NCI-H226 (cell line): ENCODE measurements at regions not wholly inside any gene's neighbourhood (a gene's known extent, or its start where the extent isn't known, plus 50 kb on each side); places are given as distances from the start of the nearest gene placed in this dataset.

ENCODE experiments used
- DNase-seq: peaks from one replicate; pipeline ENCODE4 v3.0.0-alpha.2; 2015

DNA sequence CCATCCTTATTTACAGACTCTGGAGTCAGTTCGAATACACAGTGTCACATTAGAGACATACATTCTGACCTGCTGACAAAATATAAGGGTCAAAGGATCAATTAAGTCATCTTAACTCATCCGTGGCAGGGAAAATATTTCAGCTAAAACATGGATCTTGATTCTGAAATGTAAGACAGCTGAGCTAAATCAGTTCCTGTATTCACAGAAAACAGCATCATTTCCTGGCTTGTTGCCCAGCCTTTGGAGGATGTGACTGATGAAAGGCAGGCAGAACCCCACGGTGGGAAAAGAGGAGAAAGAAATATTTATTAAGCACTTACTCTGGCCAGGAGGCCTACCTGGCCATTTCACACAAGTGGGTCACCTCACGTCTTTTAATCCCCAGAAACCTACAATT, 101.9 kb downstream of the GAS2L3 start:
- peak; percentile 45 for DNase-seq

DNA sequence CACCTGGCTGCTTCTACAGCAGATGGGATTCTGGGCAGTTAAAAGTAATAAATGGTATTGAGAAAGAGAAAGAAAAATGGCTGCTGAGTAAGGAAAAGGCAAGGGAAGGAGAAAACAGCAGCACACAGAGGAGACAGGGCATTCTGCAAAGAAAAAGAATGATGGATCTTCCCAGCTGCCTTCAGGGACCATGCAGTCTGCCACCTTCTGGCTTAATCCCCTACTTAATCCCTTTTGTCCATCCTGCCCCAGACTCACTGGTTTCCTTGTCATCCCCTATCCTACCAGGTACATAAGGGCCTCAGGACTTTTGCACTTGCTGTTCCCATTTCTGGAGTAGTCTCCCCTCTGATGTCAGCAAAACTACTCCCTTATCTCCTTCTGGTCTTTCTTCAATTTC, 107.6 kb downstream of the GAS2L3 start:
- no peak for DNase-seq

DNA sequence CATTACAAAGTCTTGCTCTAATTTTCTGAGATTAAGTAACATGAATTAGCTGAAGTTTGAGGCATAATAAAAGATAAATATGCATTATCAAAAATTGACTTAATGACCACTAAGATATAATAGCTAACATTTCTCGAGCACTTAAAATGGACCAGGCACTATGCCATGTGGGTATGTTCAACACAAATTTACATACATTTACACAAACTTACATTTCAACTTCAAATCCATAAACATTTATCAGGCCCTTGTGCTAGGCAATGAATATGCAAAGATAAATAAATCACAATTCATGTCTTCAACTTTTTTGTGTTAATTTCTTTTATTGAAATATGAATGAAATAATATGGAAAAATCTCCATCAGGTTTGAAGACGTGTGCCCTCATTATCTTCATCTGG, 108.7 kb downstream of the GAS2L3 start:
- DNase-seq: no peak

GRCh38 chr12:100687686-100688085, 106.9 kb upstream of the ANO4 start:
- no peak for DNase-seq

DNA sequence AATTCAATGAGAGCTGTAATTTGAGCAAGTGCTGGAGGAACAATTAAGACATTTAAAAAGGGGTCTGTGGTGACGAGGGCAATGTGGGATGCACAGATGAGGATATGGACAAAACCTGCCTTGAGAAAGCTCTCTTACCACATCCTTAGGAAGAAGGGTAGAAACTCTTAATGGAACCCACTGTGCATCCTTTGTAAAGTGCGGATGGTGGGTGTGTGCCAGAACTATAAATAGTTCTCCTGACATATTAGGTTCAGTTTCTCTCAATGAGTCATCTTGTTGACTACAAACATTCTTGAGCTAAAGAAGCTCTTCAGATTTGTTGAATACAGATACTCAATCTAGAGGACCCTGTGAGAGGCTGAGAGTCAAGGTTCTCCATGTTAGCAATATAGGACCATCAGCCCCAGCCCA, 106.1 kb upstream of the ANO4 start:
- DNase-seq: no peak

GRCh38 chr12:100692502-100692901, 102.1 kb upstream of the ANO4 start:
- no peak for DNase-seq

DNA sequence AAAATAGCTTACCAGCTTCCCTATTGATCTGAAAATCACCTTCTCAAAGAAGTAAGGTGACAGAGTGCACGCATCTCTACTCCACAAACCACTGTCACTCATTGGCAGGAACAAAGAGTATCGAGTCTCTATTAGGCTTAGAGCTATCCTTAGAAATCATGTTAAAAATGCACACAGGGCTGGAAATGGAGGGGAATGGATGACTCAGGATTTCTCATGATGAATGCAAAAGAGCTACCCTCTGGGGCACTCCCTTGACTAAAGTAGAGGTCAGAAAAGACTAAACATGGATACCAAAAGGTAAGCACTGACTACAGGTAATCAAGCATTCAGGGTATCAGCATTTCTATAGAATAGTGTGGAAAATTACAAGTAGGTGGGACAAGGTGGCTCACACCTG, 96.1 kb upstream of the ANO4 start:
- no peak for DNase-seq

DNA sequence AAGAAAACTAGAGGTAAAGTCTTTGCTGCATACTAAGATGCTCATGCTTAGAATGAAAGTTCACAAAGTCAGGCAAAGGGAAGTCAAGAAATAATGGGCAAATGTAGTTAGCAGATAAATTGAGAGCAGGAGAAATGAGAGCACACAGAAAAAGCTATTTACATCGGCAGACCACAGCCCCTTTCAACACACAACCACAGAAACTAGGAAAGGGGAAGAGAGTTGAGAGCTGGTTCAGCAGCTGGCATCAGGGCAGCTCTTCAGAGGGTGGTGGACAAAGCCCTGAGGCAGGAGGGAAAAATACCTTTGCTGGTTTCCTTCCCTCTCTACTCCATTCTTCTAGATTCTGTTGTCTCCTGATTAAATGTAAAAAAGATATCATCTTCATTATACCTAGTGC, 95.4 kb upstream of the ANO4 start:
- DNase-seq: no peak

DNA sequence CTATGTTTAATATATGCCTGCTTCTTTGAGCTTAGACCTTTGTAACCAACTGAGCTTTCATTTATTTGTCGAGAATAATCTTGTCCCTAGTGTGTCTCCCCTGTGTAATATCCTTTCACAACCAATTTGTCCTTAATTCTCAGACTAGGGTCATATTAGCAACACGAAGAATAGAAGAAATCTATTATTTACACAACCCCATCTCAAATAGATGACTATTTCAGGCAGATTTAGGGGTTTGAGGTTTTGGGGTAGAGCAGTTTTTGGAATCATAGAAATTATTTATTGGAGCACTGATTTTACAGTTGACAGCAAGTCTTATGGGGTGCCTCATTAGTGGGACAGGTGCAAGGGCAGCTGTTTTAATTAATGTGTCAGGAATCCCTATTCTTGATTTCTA, 91.2 kb upstream of the ANO4 start:
- no peak for DNase-seq

GRCh38 chr12:100703868-100704267, 90.7 kb upstream of the ANO4 start:
- DNase-seq: no peak

DNA sequence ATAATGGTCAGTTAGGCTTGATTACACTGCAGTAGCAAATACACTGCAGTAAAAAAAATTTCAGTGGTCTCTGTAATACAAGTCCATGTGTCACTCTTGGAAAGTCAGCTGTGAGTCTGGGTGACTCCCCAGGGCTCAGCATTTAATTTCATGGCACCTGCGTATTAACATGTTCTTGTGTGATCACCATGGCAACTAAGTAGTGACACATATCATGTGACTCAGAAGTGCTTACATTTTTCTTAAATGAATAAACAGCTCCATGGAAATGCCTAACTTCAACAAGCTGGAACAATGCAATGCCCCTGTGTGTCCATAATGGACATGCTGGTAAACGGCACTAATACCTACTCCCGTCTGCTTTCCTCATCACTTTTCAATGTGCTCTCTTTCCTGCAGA, 88.5 kb upstream of the ANO4 start:
- peak; percentile 38 for DNase-seq

GRCh38 chr12:100708591-100708990, 86.0 kb upstream of the ANO4 start:
- DNase-seq: no peak

- no peak for DNase-seq
These were observed 78.3 kb upstream of the ANO4 start for GRCh38 chr12:100715976-100716944.

GRCh38 chr12:100716945-100717732, 77.4 kb upstream of the ANO4 start:
- no peak for DNase-seq

DNA sequence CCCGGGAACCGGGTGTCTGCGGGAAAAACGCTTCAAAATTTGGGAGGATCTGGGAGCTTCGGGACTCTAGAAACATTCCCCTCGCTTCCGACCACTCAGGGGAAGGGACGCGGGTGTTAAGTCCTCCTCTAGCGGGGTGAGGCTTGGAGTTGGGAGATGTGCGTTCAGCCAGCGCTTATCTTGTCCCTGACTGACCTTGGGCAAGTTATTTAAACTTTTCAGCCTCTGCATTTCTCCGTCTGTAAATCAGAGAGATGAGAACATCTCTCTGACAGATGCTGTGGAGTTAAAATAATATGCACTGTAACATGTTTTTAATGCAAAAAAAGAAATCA, 76.9 kb upstream of the ANO4 start:
- no peak for DNase-seq

- no peak for DNase-seq
These were observed 76.4 kb upstream of the ANO4 start for GRCh38 chr12:100718187-100718586.

GRCh38 chr12:100720016-100720654, 74.4 kb upstream of the ANO4 start:
- no peak for DNase-seq

DNA sequence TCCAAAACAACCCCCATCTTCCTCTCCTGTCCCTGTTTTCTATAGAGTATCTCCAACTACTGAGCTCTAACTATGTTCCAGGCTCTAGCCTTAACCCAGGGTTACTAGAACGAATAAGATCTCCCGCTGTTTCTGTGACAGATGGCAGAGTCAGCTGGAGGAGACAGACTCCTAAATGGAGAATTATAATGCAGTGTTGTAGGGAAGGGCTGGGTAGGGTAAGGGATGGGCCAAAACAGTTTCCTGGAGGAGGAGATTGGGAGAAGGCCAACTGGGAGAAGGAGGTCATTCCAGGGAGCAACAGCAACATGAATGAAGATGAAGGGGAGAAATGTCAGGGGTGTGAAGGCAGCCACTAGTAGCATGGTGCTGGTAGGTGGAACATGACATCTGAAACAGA, 73.4 kb upstream of the ANO4 start:
- DNase-seq: no peak

- DNase-seq: no peak
These were observed 70.5 kb upstream of the ANO4 start for GRCh38 chr12:100724071-100724470.

GRCh38 chr12:100733817-100734593, 60.6 kb upstream of the ANO4 start:
- no peak for DNase-seq

- no peak for DNase-seq
These were observed 57.4 kb upstream of the ANO4 start for GRCh38 chr12:100737168-100737567.

GRCh38 chr12:100738086-100738485, 56.5 kb upstream of the ANO4 start:
- DNase-seq: no peak
